A673 (cell line): ENCODE measurements at regions not wholly inside any gene's neighbourhood (a gene's known extent, or its start where the extent isn't known, plus 50 kb on each side); places are given as distances from the start of the nearest gene placed in this dataset.

Experiments
- BruUV-seq: library from RNA; stranded (reverse); fragments of 400-500 nt; replicated peaks from 2 replicates; lab custom pipeline; 2021; lab: Mats Ljungman, UMichigan
- CTCF ChIA-PET: fragments of 300-600 bp; sonication (Branson Sonifier 250); formaldehyde crosslinking; loops from one replicate; lab custom pipeline; 2022; ENCODE audit warnings: antibody characterized with exemption; lab: Charles Lee
- POLR2A ChIA-PET: fragments of 300-600 bp; sonication (Branson Sonifier 250); formaldehyde crosslinking; loops from one replicate; lab custom pipeline; 2022; ENCODE audit warnings: antibody characterized with exemption; ENCODE audit not compliant: low non-redundant PET; lab: Charles Lee
- DNase-seq: peaks from one replicate; pipeline ENCODE4 v3.0.0-alpha.2; 2015; ENCODE audit warnings: low spot score
- H3K27ac ChIP-seq: fragments of 200-600 bp; sonication (generic); 2 replicates; pipeline ENCODE4 v1.5.1; 2016; ENCODE audit warnings: mixed run types, low read depth, mild to moderate bottlenecking, mixed read lengths, antibody characterized with exemption, low read length; ENCODE audit not compliant: poor library complexity, severe bottlenecking
- H3K27me3 ChIP-seq: fragments of 200-600 bp; sonication (generic); replicated peaks from 2 replicates; pipeline ENCODE4 v1.6.1; 2017; ENCODE audit warnings: mixed run types, low read depth, mild to moderate bottlenecking, mixed read lengths, antibody characterized with exemption, low read length; ENCODE audit not compliant: insufficient read depth, poor library complexity
- H3K36me3 ChIP-seq: fragments of 200-600 bp; sonication (generic); 2 replicates; pipeline ENCODE4 v1.6.1; 2016; ENCODE audit warnings: mixed run types, mild to moderate bottlenecking, mixed read lengths, antibody characterized with exemption, low read length; ENCODE audit not compliant: insufficient read depth, poor library complexity, severe bottlenecking
- H3K4me1 ChIP-seq: fragments of 200-600 bp; sonication (generic); 2 replicates; pipeline ENCODE4 v1.6.1; 2017; ENCODE audit warnings: mixed run types, mild to moderate bottlenecking, mixed read lengths, antibody characterized with exemption, low read length; ENCODE audit not compliant: insufficient read depth, poor library complexity, severe bottlenecking
- H3K4me3 ChIP-seq: fragments of 200-600 bp; sonication (generic); 2 replicates; pipeline ENCODE4 v1.5.1; 2016; ENCODE audit warnings: low read depth, mixed run types, mild to moderate bottlenecking, mixed read lengths, low read length; ENCODE audit not compliant: poor library complexity, severe bottlenecking
- H3K9me3 ChIP-seq: fragments of 200-600 bp; sonication (generic); 2 replicates; pipeline ENCODE4 v1.6.1; 2016; ENCODE audit warnings: mixed run types, low read depth, mild to moderate bottlenecking, mixed read lengths, antibody characterized with exemption, low read length; ENCODE audit not compliant: poor library complexity, severe bottlenecking
- EZH2 ChIP-seq: fragments of 200-600 bp; sonication (generic); IDR thresholded peaks from 2 replicates; pipeline ENCODE4 v1.6.1; 2017; ENCODE audit warnings: borderline replicate concordance, low read depth, mild to moderate bottlenecking, mixed read lengths, antibody characterized with exemption, low read length; ENCODE audit not compliant: poor library complexity, severe bottlenecking
- intact Hi-C: fragments of 100-400 bp; cut with micrococcal nuclease; formaldehyde crosslinking; loops from one replicate; pipeline ENCODE4 v1.10.0; 2022; ENCODE audit not compliant: unreplicated experiment
- TF ChIP-seq, protein P1 (sequence below): fragments of 300-800, 200-600 bp; sonication (generic); conservative IDR thresholded peaks from 2 replicates; pipeline ENCODE4 v1.5.1; 2017; ENCODE audit warnings: low read depth, mild to moderate bottlenecking, antibody characterized with exemption, low read length, moderate library complexity, mixed read lengths

DNA sequence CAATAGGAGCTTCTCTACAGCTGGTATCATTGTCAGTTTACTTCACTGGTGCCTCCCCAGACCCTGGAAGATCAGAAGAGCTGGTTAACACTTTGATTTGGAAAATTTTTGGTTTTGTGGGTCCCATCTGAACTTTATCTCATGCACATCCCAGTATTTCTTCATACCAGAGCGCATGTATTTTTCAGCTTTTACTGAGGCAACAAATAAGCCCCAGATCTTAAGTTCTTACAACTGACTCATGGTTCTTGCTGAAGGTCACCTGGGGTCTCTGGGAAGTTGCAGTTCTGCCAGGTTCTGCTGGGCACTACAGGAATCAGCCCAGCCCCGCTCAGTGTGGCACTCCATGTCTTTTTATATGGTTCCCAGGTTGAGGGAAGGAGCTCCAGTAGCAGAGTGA, 1249.9 kb downstream of the EFNB2 start:
- CTCF ChIA-PET: no interaction called here
- H3K27ac ChIP-seq: no peak overlapping the region
- no peaks in the 10 kb centered on the region for H3K9me3 ChIP-seq
- H3K27me3 ChIP-seq: no peaks in the 10 kb centered on the region
- intact Hi-C loops: no loop called here
- H3K4me1 ChIP-seq: no peaks in the 10 kb centered on the region
- BruUV-seq: no TSS peak
- H3K4me3 ChIP-seq: no peak overlapping the region
- POLR2A ChIA-PET: no interaction called here
- DNase-seq: no peak
- TF ChIP-seq, protein P1, sequence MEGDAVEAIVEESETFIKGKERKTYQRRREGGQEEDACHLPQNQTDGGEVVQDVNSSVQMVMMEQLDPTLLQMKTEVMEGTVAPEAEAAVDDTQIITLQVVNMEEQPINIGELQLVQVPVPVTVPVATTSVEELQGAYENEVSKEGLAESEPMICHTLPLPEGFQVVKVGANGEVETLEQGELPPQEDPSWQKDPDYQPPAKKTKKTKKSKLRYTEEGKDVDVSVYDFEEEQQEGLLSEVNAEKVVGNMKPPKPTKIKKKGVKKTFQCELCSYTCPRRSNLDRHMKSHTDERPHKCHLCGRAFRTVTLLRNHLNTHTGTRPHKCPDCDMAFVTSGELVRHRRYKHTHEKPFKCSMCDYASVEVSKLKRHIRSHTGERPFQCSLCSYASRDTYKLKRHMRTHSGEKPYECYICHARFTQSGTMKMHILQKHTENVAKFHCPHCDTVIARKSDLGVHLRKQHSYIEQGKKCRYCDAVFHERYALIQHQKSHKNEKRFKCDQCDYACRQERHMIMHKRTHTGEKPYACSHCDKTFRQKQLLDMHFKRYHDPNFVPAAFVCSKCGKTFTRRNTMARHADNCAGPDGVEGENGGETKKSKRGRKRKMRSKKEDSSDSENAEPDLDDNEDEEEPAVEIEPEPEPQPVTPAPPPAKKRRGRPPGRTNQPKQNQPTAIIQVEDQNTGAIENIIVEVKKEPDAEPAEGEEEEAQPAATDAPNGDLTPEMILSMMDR: no peak
- TF ChIP-seq EZH2: no peak
- no peaks in the 10 kb centered on the region for H3K36me3 ChIP-seq

DNA sequence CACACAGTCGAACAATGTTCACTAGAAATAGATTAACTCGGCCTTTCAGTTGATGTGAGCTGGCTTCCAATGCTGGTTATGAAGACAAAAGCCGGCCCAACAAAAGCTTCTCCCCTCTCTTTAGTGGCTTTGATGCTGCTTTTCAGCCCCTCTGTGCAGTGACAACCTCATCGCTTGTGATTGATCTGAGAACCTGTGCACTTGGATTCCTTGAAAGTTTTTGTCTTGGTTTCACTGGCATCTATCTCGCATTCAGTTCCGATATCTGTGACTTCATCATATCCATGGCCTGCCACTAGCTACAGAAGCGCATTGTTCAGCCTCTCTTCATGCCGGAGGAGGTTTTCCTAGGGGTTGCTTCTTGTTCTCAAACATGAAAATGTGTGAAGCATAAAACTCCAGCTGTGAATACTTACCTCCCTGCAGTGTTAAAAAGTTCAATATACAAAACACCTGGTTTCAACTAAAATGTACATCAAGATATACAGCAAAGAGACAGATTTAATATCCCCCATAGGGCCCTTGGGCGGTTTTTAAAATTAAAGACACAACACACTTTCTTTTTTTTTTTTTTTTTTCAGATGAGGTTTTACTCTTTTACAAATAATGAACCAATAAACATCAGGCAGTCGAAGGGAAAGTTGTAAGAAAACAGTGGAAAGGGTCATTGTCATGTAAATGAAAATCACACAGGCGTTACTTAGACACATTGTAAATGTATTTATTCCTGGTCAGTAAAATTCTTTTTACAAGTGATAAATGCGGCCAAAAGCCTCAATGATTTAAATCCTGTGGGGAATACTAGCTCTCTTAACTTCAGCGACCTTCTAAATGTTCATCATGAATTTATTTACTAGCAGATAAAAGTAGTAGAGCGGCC, 1252.8 kb downstream of the EFNB2 start:
- Histone ChIP-seq H3K36me3 (no peaks in the 10 kb centered on the region), H3K27ac (no peak overlapping the region), H3K9me3 (no peaks in the 10 kb centered on the region), H3K4me3 (no peak overlapping the region), H3K27me3 (no peaks in the 10 kb centered on the region), H3K4me1 (no peaks in the 10 kb centered on the region)
- intact Hi-C loops: no loop called here
- no peak for DNase-seq
- POLR2A ChIA-PET: no interaction called here
- BruUV-seq: no TSS peak
- CTCF ChIA-PET: no interaction called here
- no peak for TF ChIP-seq EZH2
- TF ChIP-seq, protein P1: no peak

DNA sequence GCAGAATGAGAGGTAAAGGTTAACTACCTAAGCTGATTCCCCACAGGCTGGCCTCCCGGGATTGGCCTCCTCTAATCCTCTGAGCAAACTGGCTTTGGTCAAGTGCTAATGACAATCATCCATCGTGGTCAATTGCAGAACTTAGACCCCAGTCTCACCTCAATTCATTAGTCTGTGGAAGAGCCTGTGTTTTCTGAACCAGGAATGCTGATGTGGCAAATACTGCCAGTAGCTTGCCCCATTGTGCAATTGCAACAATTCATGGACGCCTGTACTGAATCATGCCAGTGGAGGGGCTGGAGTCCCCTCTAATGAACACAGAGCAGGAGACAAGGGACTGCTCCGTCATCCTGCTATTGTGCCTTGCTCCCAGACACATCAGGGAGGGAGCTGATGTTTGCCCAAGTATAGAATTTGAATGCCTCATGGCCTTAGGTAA, 1256.5 kb downstream of the EFNB2 start:
- Histone ChIP-seq H3K4me3 (no peak overlapping the region), H3K27me3 (no peaks in the 10 kb centered on the region), H3K36me3 (no peaks in the 10 kb centered on the region), H3K27ac (no peak overlapping the region), H3K4me1 (no peaks in the 10 kb centered on the region), H3K9me3 (no peaks in the 10 kb centered on the region)
- TF ChIP-seq, protein P1: no peak
- no peak for TF ChIP-seq EZH2
- no TSS peak for BruUV-seq
- ChIA-PET POLR2A (no interaction called here), CTCF (no interaction called here)
- DNase-seq: no peak
- intact Hi-C loops: no loop called here
